Caki2 (cell line): ENCODE measurements at regions not wholly inside any gene's neighbourhood (a gene's known extent, or its start where the extent isn't known, plus 50 kb on each side); places are given as distances from the start of the nearest gene placed in this dataset.
"Not testable (repeated sequence)": the region's sequence is repeated elsewhere in the genome, so short reads cannot be mapped to it uniquely, and the experiment has no call there.

Source experiments
- DNase-seq: peaks from one replicate; pipeline ENCODE4 v3.0.0-alpha.2; 2015; ENCODE audit warnings: low read depth
- in situ Hi-C: cut with HindIII; loops from 2 replicates; pipeline ENCODE4 v1.10.0; 2016; ENCODE audit warnings: low sequenced_read_pairs, low pct_unique_long_range_greater_than_20kb, mixed read lengths

DNA sequence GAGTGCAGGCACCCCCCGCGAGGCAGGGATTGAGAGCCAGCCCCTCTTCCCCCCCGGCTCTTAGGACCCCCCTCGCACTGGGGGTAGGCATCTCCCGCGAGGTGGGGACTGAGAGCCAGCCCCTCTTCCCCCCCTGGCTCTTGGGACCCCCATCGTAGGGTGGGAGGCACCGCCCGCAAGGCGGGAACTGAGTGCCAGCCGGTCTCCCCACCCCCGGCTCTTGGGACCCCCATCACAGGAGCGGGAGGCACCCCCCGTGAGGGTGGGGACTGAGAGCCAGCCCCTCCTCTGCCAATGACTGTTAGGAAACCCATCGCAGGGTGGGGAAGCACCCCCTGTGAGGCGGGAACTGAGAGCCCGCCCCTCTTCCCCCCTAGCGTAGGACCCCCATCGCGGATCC lies 363.4 kb upstream of the SPRY2 start:
- in situ Hi-C loops = no loop called here
- no peak for DNase-seq

GRCh38 chr13:80695841-80696240 lies 354.9 kb upstream of the SPRY2 start:
- DNase-seq = no peak
- in situ Hi-C loops = no loop called here

DNA sequence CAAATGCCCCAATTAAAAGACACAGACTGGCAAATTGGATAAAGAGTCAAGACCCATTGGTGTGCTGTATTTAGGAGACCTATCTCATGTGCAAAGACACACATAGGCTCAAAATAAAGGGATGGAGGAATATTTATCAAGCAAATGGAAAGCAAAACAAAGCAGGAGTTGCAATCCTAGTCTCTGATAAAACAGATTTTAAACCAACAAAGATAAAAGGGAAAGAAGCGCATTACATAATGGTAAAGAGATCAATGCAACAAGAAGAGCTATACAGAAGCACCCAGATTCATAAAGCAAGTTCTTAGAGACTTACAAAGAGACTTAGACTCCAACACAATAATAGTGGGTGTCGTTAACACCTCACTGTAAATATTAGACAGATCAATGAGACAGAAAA lies 350.9 kb upstream of the SPRY2 start:
- DNase-seq, in situ Hi-C loops: not testable (repeated sequence)

DNA sequence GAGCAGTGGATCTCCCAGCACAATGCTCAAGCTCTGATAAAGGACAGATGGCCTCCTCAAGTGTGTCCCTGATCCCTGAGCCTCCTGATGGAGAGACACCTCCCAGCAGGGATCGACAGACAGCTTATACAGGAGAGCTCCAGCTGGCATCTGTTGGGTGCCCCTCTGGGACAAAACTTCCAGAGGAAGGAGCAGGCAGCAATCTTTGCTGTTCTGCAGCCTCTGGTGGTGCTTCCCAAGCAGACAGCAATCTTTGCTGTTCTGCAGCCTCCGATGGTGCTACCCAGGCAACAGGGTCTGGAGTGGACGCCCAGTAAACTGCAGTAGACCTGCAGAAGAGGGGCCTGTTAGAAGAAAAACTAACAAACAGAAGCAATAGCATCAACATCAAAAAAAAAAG lies 349.3 kb upstream of the SPRY2 start:
- in situ Hi-C loops = no loop called here
- no peak for DNase-seq

- in situ Hi-C loops = no loop called here
- no peak for DNase-seq
Measured at GRCh38 chr13:80688593-80688992, 347.7 kb upstream of the SPRY2 start.

DNA sequence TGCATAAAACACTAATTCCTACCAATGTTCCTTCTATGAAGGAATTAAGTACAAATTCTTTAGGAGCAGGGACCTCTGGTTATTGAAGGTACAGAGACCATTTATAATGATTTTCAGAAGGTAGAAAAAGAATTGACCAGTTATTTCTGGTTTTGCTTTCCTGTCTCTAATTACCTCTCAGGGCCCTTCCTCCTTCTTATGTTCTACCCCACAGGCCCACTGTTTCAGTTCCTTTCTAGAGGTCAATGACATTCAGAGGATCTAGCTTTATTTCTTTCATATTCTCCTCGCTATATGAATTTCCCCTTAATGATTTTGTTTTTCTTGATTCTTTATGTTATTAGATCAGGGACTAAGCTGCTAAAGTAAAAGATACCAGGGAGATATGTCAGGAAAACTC lies 345.0 kb upstream of the SPRY2 start:
- in situ Hi-C loops = no loop called here

GRCh38 chr13:80684217-80684991 lies 343.5 kb upstream of the SPRY2 start:
- DNase-seq = no peak
- in situ Hi-C loops = no loop called here

More for the DNA sequence above, 345.0 kb upstream of the SPRY2 start:
- no peak for DNase-seq

DNA sequence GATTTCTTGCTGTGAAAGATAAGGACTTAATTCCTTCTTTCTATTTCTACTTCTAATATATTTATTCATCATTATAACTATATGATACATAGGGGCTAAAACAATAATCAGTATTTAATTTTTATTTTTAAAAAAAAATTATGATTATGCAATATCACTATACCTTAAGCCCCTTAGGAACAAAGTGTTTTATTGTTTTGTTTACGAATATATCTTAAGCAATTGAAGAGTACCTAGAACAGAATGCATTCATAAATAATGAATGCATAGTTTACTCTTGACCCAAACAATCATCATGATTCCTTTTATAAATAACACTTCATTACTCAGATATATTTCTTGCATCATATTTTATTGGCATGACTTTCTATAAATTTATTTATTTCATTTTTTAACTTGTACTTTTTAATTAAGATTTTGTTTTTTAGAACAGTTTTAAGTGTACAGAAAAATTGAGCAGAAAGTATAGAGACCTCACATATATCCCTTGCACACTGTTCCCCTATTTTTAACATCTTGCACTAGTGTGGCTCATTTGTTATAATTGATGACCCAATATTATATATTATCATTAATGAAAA lies 339.9 kb upstream of the SPRY2 start:
- in situ Hi-C loops = no loop called here
- no peak for DNase-seq

- in situ Hi-C loops = no loop called here
Measured at GRCh38 chr13:80679423-80679822, 338.5 kb upstream of the SPRY2 start.

DNA sequence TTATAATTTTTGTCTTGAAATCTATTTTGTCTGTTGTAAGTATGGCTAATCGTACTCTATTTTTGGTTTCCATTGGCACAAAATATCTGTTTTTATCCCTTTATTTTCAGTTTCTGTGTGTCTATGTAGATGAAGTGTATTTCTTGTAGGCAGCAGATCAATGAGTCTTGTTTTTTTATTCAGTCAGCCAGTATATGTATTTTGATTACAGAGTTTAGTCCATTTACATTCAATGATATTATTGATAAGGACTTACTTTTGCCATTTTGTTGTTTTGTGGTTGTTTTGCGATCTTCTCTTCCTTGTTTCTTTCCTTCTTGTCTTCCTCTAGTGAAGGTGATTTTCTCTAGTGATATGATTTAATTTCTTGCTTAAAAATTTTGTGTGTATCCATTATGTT lies 336.3 kb upstream of the SPRY2 start:
- no peak for DNase-seq
- in situ Hi-C loops = no loop called here

More at GRCh38 chr13:80679423-80679822, 338.5 kb upstream of the SPRY2 start:
- no peak for DNase-seq

- in situ Hi-C loops = not testable (repeated sequence)
Measured at GRCh38 chr13:80675442-80675841, 334.5 kb upstream of the SPRY2 start.

DNA sequence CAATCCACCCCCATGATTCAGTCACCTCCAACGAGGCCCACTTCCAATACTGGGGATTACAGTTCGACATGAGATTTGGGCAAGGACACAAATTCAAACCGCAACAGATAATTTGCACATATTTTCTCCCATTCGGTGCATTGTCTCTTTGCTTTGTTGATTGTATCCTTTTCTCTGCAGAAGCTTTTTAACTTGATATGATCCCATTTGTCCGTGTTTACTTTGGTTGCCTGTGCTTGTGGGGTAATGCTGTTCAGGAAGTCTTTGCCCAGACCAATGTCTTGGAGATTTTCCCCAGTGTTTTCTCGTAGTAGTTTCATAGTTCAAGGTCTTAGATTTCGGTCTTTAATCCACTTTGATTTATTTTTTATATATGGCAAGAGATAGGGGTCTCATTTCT lies 330.8 kb upstream of the SPRY2 start:
- in situ Hi-C loops = no loop called here

More at GRCh38 chr13:80675442-80675841, 334.5 kb upstream of the SPRY2 start:
- DNase-seq = not testable (repeated sequence)

GRCh38 chr13:80669112-80669511 lies 328.2 kb upstream of the SPRY2 start:
- in situ Hi-C loops = no loop called here
- DNase-seq = no peak

More for the DNA sequence above, 330.8 kb upstream of the SPRY2 start:
- DNase-seq = no peak

DNA sequence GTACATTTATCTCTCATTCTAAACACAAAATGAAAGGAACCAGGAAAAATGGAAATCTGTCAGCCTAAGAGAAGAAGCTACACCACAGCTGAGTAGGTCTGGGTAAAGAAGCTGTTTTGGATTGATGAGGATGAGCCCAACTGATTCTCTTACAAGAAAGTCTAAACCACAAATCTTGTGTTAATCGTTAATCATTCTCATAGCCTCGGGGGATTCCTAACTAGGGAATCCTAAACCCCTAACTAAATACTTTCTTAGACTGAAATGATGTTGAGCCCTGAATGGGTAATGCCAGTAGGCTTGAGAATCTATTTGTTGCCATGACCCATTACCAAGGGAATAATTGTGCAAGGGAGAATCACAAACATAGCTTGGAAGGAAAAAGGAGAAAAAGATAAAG lies 327.5 kb upstream of the SPRY2 start:
- no peak for DNase-seq
- in situ Hi-C loops = no loop called here

GRCh38 chr13:80666782-80667552 lies 326.0 kb upstream of the SPRY2 start:
- no peak for DNase-seq
- in situ Hi-C loops = no loop called here

- in situ Hi-C loops = no loop called here
- no peak for DNase-seq
Measured at GRCh38 chr13:80665792-80666333, 324.9 kb upstream of the SPRY2 start.

DNA sequence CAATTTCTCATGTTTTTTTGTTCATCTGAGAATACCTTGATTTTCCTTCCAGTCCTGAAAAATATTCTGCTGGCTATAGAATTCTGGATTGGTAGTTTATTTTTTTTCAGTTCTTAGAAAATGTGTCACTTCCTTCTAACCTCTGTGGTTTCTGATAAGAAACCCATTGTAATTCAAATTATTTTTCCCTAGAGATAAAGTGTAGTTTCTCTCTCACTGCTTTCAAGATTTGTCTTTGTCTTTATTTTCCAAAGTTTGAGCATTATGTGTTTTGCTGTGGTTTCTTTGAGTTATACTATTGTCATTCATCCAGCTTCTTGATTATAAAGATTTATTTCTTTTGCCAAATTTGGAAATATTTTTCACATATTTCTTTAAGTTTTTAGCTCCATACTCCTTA lies 324.0 kb upstream of the SPRY2 start:
- DNase-seq = no peak
- in situ Hi-C loops = no loop called here

DNA sequence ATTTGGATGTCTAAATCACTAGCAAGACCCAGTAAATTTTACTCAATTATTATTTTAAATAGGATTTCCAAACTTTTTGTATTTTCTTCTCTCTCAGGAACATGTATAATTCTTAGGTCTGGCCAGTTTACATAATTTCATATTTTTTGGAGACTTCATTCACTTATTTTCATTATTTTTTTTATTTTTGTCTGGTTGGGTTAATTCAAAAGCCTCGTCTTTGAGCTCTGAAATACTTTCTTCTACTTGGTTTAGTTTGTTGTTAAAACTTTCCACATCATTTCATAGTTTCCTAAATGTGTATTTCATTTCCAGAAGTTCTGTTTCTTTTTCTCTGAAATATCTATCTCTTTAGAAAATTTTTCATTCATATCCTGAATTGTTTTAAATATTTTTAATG lies 322.9 kb upstream of the SPRY2 start:
- no peak for DNase-seq
- in situ Hi-C loops = no loop called here

DNA sequence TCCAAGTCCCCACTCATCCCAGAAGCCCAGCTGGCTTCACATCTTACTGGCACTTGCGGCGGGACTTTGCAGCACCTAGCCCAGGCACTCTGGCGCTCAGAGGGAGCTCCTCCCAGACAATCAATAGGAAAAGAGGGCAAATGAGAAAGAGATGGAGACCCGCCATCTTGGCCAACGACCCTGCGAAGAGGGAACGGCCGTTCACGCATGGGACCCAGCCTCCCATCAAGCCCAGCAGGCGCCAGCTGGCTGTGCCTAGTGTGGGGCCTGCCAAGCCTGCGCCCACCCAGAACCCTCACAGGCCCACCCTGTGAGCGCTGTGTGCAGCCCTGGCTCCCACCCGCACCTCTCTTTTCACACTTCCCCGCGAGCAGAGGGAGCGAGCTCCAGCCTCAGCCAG lies 317.8 kb upstream of the SPRY2 start:
- no peak for DNase-seq
- in situ Hi-C loops = no loop called here
